ENCODE measurements at regions not wholly inside any gene's neighbourhood (a gene's known extent, or its start where the extent isn't known, plus 50 kb on each side); places are given as distances from the start of the nearest gene placed in this dataset.
"Not testable (repeated sequence)": the region's sequence is repeated elsewhere in the genome, so short reads cannot be mapped to it uniquely, and the experiment has no call there.

GRCh38 chr11:64428693-64429092 lies 69.7 kb downstream of the RPS6KA4 start:
- DNase-seq (ENCODE audit: low read depth, low spot score): peak; percentile 59

- no peak for DNase-seq (ENCODE audit: low read depth, low spot score)
Observed at GRCh38 chr11:64429970-64430369, 71.0 kb downstream of the RPS6KA4 start.

GRCh38 chr11:64430645-64431044 lies 71.7 kb downstream of the RPS6KA4 start:
- no peak for DNase-seq (ENCODE audit: low read depth, low spot score)

- no peak for DNase-seq (ENCODE audit: low read depth, low spot score)
Observed at GRCh38 chr11:64436000-64436399, 77.0 kb downstream of the RPS6KA4 start.

GRCh38 chr11:64437426-64437825 lies 78.5 kb downstream of the RPS6KA4 start:
- no peak for DNase-seq (ENCODE audit: low read depth, low spot score)

GRCh38 chr11:64438986-64439771 lies 80.2 kb downstream of the RPS6KA4 start:
- peak; percentile 92 for DNase-seq (ENCODE audit: low read depth, low spot score)

GRCh38 chr11:64439772-64440491 lies 81.0 kb downstream of the RPS6KA4 start:
- DNase-seq (ENCODE audit: low read depth, low spot score): not testable (repeated sequence)

GRCh38 chr11:64441127-64441526 lies 82.2 kb downstream of the RPS6KA4 start:
- no peak for DNase-seq (ENCODE audit: low read depth, low spot score)

- DNase-seq (ENCODE audit: low read depth, low spot score): no peak
Observed at GRCh38 chr11:64443001-64443400, 84.0 kb downstream of the RPS6KA4 start.

GRCh38 chr11:64444838-64445441 lies 86.0 kb downstream of the RPS6KA4 start:
- DNase-seq (ENCODE audit: low read depth, low spot score): peak; percentile 63

GRCh38 chr11:64445651-64446050 lies 86.7 kb downstream of the RPS6KA4 start:
- no peak for DNase-seq (ENCODE audit: low read depth, low spot score)

- no peak for DNase-seq (ENCODE audit: low read depth, low spot score)
Observed at GRCh38 chr11:64447831-64448598, 89.1 kb downstream of the RPS6KA4 start.

GRCh38 chr11:64448599-64449380 lies 89.8 kb downstream of the RPS6KA4 start:
- peak; percentile 92 for DNase-seq (ENCODE audit: low read depth, low spot score)

GRCh38 chr11:64449381-64450167 lies 90.6 kb downstream of the RPS6KA4 start:
- DNase-seq (ENCODE audit: low read depth, low spot score): peak; percentile 98

- DNase-seq (ENCODE audit: low read depth, low spot score): no peak
Observed at GRCh38 chr11:64450168-64450560, 91.2 kb downstream of the RPS6KA4 start.

GRCh38 chr11:64451856-64452255 lies 92.9 kb downstream of the RPS6KA4 start:
- DNase-seq (ENCODE audit: low read depth, low spot score): no peak

- no peak for DNase-seq (ENCODE audit: low read depth, low spot score)
Observed at GRCh38 chr11:64453466-64453865, 94.5 kb downstream of the RPS6KA4 start.

- no peak for DNase-seq (ENCODE audit: low read depth, low spot score)
Observed at GRCh38 chr11:64455456-64456261, 96.7 kb downstream of the RPS6KA4 start.

All from ELF-1 (cell line).